NCI-H2029 treated with DMSO at 0.1 percent for 48 hours (cell line): ENCODE measurements at regions not wholly inside any gene's neighbourhood (a gene's known extent, or its start where the extent isn't known, plus 50 kb on each side); places are given as distances from the start of the nearest gene placed in this dataset.

Source experiments
- DNase-seq: peaks from one replicate; lab custom pipeline; 2025; lab: John Stamatoyannopoulos, UW

DNA sequence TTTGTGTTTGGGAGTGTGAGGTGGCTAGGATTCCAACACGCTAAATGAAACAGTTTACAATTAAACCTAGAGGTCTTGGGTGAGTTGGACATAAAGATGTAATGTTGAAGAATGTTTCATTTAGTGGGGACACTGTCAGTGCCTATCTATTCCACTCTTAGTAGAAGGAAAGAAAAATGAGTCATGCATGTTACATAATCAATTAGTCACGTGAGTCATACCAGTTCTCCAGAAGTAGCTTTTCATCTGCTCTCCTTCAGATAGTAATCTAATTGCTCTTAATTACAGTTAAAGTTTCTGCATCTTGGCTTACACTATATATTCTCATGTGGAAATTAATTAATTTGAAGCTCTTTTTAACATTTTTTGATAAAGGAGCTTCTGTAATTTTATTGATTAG is 115.7 kb upstream of the P2RY1 start:
- DNase-seq, result no peak

DNA sequence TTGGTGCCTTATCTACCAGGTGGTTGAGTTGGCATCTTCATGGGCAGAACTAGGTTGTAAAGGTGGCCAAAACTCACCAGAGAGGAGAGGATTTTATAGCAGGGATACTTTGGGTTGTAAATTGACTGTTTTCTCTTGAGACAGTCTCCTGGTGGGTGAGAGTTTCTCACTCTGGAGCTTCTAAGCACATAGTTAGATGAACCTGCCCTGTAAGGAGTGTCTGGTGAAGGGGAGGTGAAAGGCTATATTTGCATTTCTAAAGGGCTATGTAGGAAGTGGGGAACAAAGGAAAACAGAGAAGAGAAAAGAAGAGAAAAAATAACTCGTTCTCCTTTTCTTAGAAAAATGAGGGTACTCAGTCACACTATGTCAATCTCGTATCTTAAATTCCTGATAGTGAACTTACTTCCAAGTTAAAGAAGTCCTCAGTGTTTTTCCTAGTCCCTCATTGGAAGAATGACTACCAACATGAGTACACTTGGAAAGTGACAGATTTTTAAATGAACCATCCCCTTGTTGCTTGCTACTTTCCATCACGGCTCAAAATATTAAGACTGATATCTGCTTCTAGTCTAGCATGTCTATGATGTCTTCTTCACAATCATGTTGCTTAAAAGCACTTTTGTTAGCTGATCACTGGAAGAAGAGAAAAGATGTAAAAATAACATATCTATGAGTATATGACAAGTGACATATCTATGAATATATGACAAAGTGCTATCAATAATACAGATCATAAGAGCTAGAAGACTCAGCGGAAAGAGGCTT is 113.8 kb upstream of the P2RY1 start:
- DNase-seq, result no peak

DNA sequence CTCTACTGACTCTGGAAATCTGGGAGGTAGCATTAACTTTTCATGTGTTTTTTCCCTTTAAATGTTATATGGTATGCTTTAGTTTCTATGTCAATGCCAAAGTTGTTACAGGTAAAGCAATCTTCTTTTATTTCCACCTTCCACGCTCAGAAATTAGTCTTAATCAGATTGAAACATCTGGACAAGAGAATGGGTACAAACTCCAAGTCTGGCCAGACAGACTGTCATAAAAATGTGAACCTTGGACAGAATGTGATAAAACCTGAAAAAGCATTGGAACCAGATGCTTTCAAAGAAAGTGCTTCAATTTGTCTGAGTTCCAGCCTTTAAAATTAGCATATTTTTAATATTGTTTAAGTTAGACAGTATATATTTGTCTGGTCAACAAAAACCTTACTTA is 110.7 kb upstream of the P2RY1 start:
- no peak for DNase-seq

- DNase-seq, result no peak
Observed at GRCh38 chr3:152728231-152728980, 106.5 kb upstream of the P2RY1 start.

DNA sequence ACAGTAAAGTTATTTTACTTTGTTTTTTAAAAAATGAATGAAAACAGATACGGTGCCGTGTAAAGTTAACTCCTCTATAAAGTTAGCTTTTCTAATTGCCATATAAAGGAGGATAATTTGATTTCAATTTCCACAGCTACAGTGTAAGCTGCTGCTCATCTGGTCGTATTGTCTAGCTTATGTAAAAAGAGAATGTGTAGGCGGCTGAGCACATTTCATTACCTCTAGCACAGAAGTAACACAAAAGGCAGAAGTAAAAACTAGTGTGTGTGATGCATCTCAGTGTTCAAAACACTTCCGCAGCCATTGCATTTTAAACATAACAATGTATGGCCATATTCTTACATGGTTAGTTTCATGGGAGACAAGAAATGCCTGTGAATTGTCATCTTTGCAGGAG is 105.0 kb upstream of the P2RY1 start:
- DNase-seq, result no peak

- no peak for DNase-seq
Observed at GRCh38 chr3:152731511-152731910, 103.4 kb upstream of the P2RY1 start.

DNA sequence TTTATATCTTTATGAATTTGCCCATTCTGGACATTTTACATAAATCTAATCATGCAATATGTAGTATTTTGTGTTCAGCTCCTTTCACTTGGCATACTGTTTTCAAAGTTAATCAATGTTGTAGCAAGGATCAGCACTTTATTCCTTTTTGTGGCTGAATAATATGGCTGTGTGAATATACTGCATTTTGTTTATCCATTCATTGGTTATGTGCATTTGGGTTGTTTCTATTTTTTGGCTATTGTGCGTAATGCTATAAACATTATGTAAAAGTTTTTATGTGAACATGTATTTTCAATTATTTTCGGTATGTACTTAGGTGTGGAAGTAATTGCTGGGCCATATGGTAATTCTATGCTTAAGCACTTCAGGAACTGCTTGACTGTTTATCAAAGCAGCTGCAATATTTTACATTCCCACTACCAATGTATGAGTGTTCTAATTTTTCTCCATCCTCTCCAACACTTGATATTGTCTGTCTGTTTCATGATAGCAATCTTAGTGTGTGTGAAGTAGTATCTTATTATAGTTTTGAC is 101.3 kb upstream of the P2RY1 start:
- DNase-seq, result no peak

DNA sequence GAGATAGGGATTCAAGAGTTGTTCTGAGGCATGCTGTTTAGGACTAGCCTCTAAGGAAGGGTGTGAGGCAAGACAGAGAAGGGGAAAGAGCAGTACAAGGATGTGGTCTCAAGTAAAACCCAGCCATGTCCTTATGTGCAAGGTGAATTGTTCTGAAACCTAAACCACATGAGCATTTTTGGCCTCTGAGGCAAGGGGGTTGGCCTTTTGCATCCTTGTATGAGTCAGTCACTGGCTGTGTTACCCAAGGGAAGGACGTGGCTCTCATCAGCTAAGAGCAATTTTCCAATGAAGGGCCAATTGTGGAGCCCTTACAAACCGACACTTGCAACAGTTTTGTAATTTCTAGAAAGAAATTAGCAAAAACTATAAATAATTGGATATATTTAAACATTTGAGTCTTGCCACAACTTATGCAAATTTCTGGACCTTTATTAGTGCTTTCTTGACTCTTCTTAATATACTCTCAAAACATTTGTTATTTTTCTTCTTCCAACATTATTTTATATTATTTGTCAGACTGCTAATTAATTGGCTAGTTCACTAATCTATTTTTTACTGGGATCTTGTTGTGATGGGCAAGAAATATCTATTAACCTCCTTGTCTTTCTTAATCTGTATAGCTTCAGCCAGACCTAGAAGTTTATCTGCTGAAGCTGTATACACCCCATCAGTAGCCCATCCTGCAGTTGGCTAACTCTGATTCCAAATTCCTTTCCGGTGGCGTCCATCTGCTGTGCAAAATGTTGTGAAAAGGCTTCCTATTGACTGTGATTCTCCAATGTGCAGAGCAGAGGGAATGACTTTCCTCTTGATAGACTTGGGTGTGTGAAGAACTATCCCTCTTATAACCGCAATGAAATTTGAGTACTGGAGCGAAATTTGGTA is 97.7 kb upstream of the P2RY1 start:
- no peak for DNase-seq

DNA sequence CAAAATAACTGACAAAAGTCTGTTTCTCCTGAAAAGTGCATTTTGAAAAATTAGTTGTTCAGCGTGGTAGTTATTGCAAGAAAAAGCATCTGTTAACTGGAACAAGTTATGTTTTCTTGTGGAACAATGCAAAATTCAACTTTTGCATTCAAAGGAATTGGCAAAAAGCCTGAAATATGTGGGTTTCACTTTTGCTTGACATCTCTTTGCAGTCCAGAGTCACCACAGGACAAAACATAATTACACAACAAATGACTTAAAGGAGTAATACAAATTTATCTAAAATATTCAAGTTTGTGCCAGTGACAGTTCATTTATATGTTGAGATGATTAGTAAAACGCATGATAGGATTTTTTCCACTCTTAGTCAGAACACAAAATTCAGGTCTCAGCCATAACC is 96.3 kb upstream of the P2RY1 start:
- no peak for DNase-seq

DNA sequence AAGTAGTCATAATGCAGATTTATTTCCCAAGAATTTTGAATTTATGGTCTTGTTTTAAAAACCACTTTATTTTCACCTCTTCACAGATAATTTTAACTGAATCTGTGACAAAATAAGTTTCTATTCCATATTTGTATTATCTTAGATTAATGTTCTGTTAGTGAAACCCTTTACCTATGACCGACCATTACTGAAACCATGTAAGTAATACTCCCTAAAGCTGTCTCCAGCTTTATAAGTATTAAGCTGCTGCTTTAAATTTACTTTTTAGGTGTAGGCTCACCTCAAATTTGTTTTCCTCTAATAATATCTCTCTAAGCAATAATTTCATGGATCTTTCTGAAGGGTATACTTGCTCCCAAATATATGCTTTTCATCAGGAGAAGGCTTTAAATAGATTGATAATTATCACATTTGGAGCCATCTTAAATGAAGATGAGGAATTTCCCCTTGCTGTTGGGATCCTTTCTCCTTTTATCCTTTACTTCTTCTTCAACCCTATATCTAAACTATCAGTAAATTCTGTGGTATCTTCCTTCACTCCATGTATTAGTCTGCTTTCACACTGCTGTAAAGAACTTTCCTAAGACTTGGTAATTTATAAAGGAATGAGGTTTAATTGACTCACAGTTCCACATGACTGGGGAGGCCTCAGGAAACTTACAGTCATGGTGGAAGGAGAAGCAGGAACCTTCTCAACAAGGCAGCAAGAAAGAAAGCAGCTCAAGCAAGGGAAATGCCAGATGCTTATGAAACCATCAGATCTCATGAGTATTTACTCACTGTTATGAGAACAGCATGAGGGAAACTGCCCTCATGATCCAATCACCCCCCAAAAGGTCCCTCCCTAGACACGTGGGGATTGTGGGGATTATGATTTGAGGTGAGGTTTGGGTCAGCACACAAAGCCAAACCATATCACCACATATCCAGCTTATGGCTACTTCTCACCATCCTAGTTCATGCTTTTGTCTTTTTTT is 92.3 kb upstream of the P2RY1 start:
- DNase-seq, result no peak

- DNase-seq, result no peak
Observed at GRCh38 chr3:152745646-152746045, 89.3 kb upstream of the P2RY1 start.

DNA sequence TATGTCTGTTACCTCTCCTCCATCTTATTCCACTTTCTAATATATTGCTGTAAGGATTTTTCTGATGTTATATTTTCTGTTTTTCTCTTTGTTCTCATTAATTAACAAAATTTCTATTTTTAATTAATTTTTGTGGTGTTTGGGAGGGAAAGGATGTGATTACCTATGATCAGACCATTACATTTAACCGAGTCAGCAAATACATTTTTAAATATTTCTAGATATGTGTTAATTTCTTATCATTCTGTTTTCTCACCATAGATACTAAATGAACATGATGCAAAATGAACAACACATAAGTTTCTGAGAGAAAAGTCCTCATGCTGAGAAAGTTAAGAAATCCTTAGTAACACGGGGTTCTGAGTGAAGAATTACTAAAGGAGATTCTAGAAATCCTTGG is 80.6 kb upstream of the P2RY1 start:
- no peak for DNase-seq

- no peak for DNase-seq
Observed at GRCh38 chr3:152756807-152757206, 78.1 kb upstream of the P2RY1 start.

DNA sequence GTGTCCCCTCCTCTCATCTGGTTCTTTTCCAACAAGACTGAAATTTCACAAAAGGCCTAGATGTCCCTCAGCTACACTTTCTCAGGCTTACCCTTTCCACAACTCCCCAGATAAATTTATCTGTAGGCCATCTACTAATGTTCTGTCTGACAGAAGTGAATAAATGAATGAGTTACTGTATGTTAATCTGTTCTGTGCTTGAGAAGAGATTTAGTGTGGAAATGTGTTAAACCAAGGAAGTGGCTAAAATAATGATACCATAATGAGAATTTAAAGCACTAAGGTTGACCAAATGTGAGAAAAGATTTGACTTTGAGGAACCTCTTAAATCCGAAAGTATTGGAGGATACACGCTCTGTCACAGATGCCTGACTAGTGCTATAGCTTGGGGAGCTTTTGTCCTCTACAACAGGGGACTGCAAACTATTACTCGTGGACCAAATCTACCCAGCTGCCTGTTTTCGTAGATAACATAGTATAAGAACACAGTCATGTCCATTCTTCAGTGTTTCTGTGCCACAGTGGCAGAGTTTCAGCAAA is 74.8 kb upstream of the P2RY1 start:
- DNase-seq, result no peak

- no peak for DNase-seq
Observed at GRCh38 chr3:152760591-152760990, 74.3 kb upstream of the P2RY1 start.

DNA sequence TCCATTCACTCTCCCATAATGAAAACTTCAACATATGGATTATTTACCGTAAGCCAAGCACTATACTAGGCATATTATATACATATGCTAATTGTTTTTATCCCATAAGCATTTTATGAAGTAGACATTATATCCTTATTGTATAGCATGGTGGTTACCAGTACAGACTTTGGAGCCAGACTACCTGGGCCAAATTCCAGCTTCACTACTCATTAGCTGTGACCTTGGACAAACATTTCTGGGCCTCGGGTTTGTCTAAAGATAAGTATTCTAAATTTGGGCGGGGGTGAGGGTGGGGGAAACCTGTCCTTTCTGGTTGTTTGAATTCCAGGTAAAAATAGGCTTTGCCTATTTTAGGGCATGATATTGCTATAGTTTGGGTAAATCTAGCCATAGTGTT is 66.5 kb upstream of the P2RY1 start:
- DNase-seq, result no peak

GRCh38 chr3:152769523-152769922 is 65.4 kb upstream of the P2RY1 start:
- no peak for DNase-seq

GRCh38 chr3:152770296-152770695 is 64.6 kb upstream of the P2RY1 start:
- DNase-seq, result no peak

- DNase-seq, result no peak
Observed at GRCh38 chr3:152771120-152771519, 63.8 kb upstream of the P2RY1 start.

GRCh38 chr3:152772674-152773225 is 62.2 kb upstream of the P2RY1 start:
- DNase-seq, result no peak

DNA sequence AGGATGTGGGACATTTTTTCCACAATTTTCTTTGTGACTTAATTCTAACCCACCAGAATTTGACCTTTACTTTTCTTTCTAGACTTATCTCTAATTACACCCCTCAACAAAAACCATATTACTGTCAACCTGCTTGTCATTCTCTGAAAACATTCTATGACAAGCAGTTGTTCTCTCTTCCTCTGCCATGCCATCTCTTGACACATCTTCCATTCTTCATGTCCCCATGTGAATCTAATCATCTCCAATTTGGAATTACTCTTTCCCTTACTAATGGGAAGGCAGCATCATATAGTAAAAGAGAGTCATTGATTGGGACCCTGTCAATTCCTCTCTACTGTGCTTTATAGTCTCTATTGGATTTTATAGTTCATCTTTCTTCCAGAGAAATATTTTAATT is 61.3 kb upstream of the P2RY1 start:
- DNase-seq, result no peak
